ENCODE measurements at regions not wholly inside any gene's neighbourhood (a gene's known extent, or its start where the extent isn't known, plus 50 kb on each side); places are given as distances from the start of the nearest gene placed in this dataset.

GRCh38 chr11:15640318-15640717, 525.6 kb downstream of the INSC start:
- TF ChIP-seq POLR2AphosphoS5 (IDR thresholded peaks at IDR 0.05; ENCODE audit: low read depth, low read length) (no peak), USF2 (IDR thresholded peaks at IDR 0.05; ENCODE audit: low read depth, low read length) (no peak), USF2 (CRISPR knock-in tag; IDR thresholded peaks at IDR 0.05; ENCODE audit: borderline replicate concordance) (no peak)
